PFSK-1 (cell line): ENCODE measurements at regions not wholly inside any gene's neighbourhood (a gene's known extent, or its start where the extent isn't known, plus 50 kb on each side); places are given as distances from the start of the nearest gene placed in this dataset.

Experiments
- FOXP2 ChIP-seq: optimal IDR thresholded peaks from 2 replicates; pipeline ENCODE3; 2011; ENCODE audit warnings: borderline replicate concordance, control low read depth, inconsistent platforms; ENCODE audit not compliant: insufficient read depth; ENCODE audit errors: extremely low read length, extremely low read depth
- POLR2AphosphoS5 ChIP-seq: IDR thresholded peaks from 2 replicates; pipeline ENCODE4 v1.6.1; 2012; ENCODE audit warnings: low read depth, mild to moderate bottlenecking, control low read depth, low read length, moderate library complexity
- REST ChIP-seq, 2 experiments: IDR thresholded peaks; 2 replicates each; pipeline versions ENCODE4 v1.6.1 to v1.8.0; 2011 to 2012; ENCODE audit warnings: low read depth in 2 of 2, low read length in 2 of 2, control low read depth in 1 of 2, inconsistent platforms in 1 of 2, mild to moderate bottlenecking in 1 of 2, moderate library complexity in 1 of 2; ENCODE audit not compliant: insufficient read depth in 1 of 2
- SIN3A ChIP-seq: IDR thresholded peaks from 2 replicates; pipeline ENCODE4 v1.6.1; 2012; ENCODE audit warnings: mild to moderate bottlenecking, low read length, moderate library complexity, borderline replicate concordance; ENCODE audit not compliant: insufficient read depth
- TAF1 ChIP-seq: IDR thresholded peaks from 2 replicates; pipeline ENCODE4 v1.6.1; 2012; ENCODE audit warnings: low read length, control low read depth, borderline replicate concordance; ENCODE audit not compliant: insufficient read depth

GRCh38 chr15:62795171-62795570, 247.4 kb upstream of the TPM1 start:
- TF ChIP-seq SIN3A (no peak), REST (IDR thresholded peaks at IDR 0.05; ENCODE audit: insufficient read depth in 1 of 2, low read depth in 2 of 2, low read length in 2 of 2) (no peak), TAF1 (no peak), POLR2AphosphoS5 (no peak), FOXP2 (no peak)

GRCh38 chr15:62795700-62796695, 246.5 kb upstream of the TPM1 start:
- TF ChIP-seq FOXP2 = no peak
- no peak for TF ChIP-seq POLR2AphosphoS5
- TF ChIP-seq TAF1 = no peak
- no peak for TF ChIP-seq REST (IDR thresholded peaks at IDR 0.05; ENCODE audit: insufficient read depth in 1 of 2, low read depth in 2 of 2, low read length in 2 of 2)
- TF ChIP-seq SIN3A = no peak

- TF ChIP-seq TAF1 = no peak
Observed at GRCh38 chr15:62797171-62797570, 245.4 kb upstream of the TPM1 start.

GRCh38 chr15:62798536-62798935, 244.0 kb upstream of the TPM1 start:
- TF ChIP-seq FOXP2 (no peak), REST (IDR thresholded peaks at IDR 0.05; ENCODE audit: insufficient read depth in 1 of 2, low read depth in 2 of 2, low read length in 2 of 2) (no peak), SIN3A (no peak), POLR2AphosphoS5 (no peak), TAF1 (no peak)

- no peak for TF ChIP-seq REST (IDR thresholded peaks at IDR 0.05; ENCODE audit: insufficient read depth in 1 of 2, low read depth in 2 of 2, low read length in 2 of 2)
- no peak for TF ChIP-seq TAF1
- TF ChIP-seq POLR2AphosphoS5 = no peak
- TF ChIP-seq FOXP2 = no peak
- no peak for TF ChIP-seq SIN3A
Observed at GRCh38 chr15:62799037-62799436, 243.5 kb upstream of the TPM1 start.
